IMR-90 (cell line): ENCODE measurements at regions not wholly inside any gene's neighbourhood (a gene's known extent, or its start where the extent isn't known, plus 50 kb on each side); places are given as distances from the start of the nearest gene placed in this dataset.

ENCODE experiments used
- ATAC-seq: fragments of 200-7000 bp; cut with Tn5 transposase; 2 replicates; pipeline ENCODE4 v1.9.1; 2020; ENCODE audit warnings: low read depth, mild to moderate bottlenecking, moderate library complexity
- BruUV-seq: library from RNA; stranded (reverse); fragments of 400-500 nt; replicated peaks from 2 replicates; lab custom pipeline; 2021; lab: Mats Ljungman, UMichigan
- CTCF ChIA-PET: fragments of 300-600 bp; formaldehyde crosslinking; extraction: SDS; loops from one replicate; lab custom pipeline; 2021; ENCODE audit warnings: antibody characterized with exemption; lab: Yijun Ruan, JAX
- POLR2A ChIA-PET: fragments of 300-600 bp; sonication (Branson Sonifier 250); formaldehyde crosslinking; loops from one replicate; lab custom pipeline; 2022; ENCODE audit warnings: antibody characterized with exemption; ENCODE audit not compliant: unreplicated experiment; lab: Charles Lee
- DNase-seq: peaks from one replicate; pipeline ENCODE4 v3.0.0; 2013
- H2AFZ ChIP-seq: replicated peaks from 2 replicates; pipeline ENCODE3; 2013; ENCODE audit warnings: low read length, mild to moderate bottlenecking; ENCODE audit not compliant: poor library complexity
- H2AK5ac ChIP-seq: 2 replicates; pipeline ENCODE4 v1.6.1; 2013; ENCODE audit warnings: low read depth, low read length, inconsistent platforms
- H2AK9ac ChIP-seq: replicated peaks from 2 replicates; pipeline ENCODE3; 2013; ENCODE audit warnings: mild to moderate bottlenecking, low read depth, low read length, moderate library complexity; ENCODE audit not compliant: poor library complexity
- H2BK120ac ChIP-seq: 2 replicates; pipeline ENCODE4 v1.6.1; 2013; ENCODE audit warnings: low read depth, low read length, inconsistent platforms
- H2BK15ac ChIP-seq: 3 replicates; pipeline ENCODE4 v1.6.1; 2013; ENCODE audit warnings: low read depth, low read length, inconsistent platforms
- H2BK20ac ChIP-seq: 2 replicates; pipeline ENCODE4 v1.6.1; 2013; ENCODE audit warnings: low read depth, mild to moderate bottlenecking, inconsistent platforms, low read length, moderate library complexity
- H2BK5ac ChIP-seq: 2 replicates; pipeline ENCODE4 v1.6.1; 2013; ENCODE audit warnings: mild to moderate bottlenecking, low read depth, low read length, inconsistent platforms; ENCODE audit not compliant: poor library complexity, severe bottlenecking
- H3K14ac ChIP-seq: replicated peaks from 2 replicates; pipeline ENCODE4 v1.6.1; 2013; ENCODE audit warnings: low read depth, low read length, inconsistent platforms
- H3K18ac ChIP-seq: 2 replicates; pipeline ENCODE4 v1.6.1; 2013; ENCODE audit warnings: low read depth, low read length, control low read depth
- H3K23ac ChIP-seq: 2 replicates; pipeline ENCODE4 v1.6.1; 2013; ENCODE audit warnings: low read depth, low read length, inconsistent platforms
- H3K27ac ChIP-seq: 2 replicates; pipeline ENCODE4 v1.5.1; 2013; ENCODE audit warnings: mild to moderate bottlenecking, control low read depth, low read length; ENCODE audit not compliant: insufficient read depth
- H3K27me3 ChIP-seq: 2 replicates; pipeline ENCODE4 v1.6.1; 2013; ENCODE audit warnings: low read length; ENCODE audit not compliant: control insufficient read depth, insufficient read depth
- H3K36me3 ChIP-seq: 2 replicates; pipeline ENCODE4 v1.6.1; 2013; ENCODE audit warnings: low read length, mixed read lengths; ENCODE audit not compliant: control insufficient read depth, insufficient read depth
- H3K4ac ChIP-seq: 2 replicates; pipeline ENCODE4 v1.6.1; 2013; ENCODE audit warnings: low read depth, low read length, inconsistent platforms
- H3K4me1 ChIP-seq: 2 replicates; pipeline ENCODE4 v1.6.1; 2013; ENCODE audit warnings: low read length, mixed read lengths; ENCODE audit not compliant: control insufficient read depth, insufficient read depth
- H3K4me2 ChIP-seq: 2 replicates; pipeline ENCODE4 v1.6.1; 2013; ENCODE audit warnings: low read depth, mild to moderate bottlenecking, control low read depth, low read length, moderate library complexity
- H3K4me3 ChIP-seq: 2 replicates; pipeline ENCODE4 v1.5.1; 2013; ENCODE audit warnings: low read depth, mild to moderate bottlenecking, control low read depth, low read length, moderate library complexity; ENCODE audit not compliant: insufficient read depth
- H3K56ac ChIP-seq: 2 replicates; pipeline ENCODE4 v1.6.1; 2013; ENCODE audit warnings: low read length, inconsistent platforms; ENCODE audit not compliant: insufficient read depth; ENCODE audit errors: extremely low read depth
- H3K79me1 ChIP-seq, 2 experiments: 2 replicates each; pipeline ENCODE4 v1.6.1; 2013; ENCODE audit warnings: low read length in 2 of 2, inconsistent platforms in 1 of 2, low read depth in 1 of 2
- H3K9ac ChIP-seq: 2 replicates; pipeline ENCODE4 v1.6.1; 2013; ENCODE audit warnings: low read depth, low read length, control low read depth
- H3K9me1 ChIP-seq: 2 replicates; pipeline ENCODE4 v1.6.1; 2013; ENCODE audit warnings: low read length, inconsistent platforms; ENCODE audit not compliant: insufficient read depth
- H3K9me3 ChIP-seq: 2 replicates; pipeline ENCODE4 v1.6.1; 2013; ENCODE audit warnings: low read length; ENCODE audit not compliant: control insufficient read depth, insufficient read depth
- H4K20me1 ChIP-seq: 2 replicates; pipeline ENCODE4 v1.6.1; 2013; ENCODE audit warnings: low read length, inconsistent platforms; ENCODE audit not compliant: insufficient read depth
- H4K5ac ChIP-seq: 2 replicates; pipeline ENCODE4 v1.6.1; 2013; ENCODE audit warnings: mild to moderate bottlenecking, low read depth, low read length, control low read depth
- H4K8ac ChIP-seq, 2 experiments: 2 replicates each; pipeline ENCODE4 v1.6.1; 2013; ENCODE audit warnings: low read depth in 2 of 2, low read length in 2 of 2, control low read depth in 1 of 2, inconsistent platforms in 1 of 2
- H4K91ac ChIP-seq: 2 replicates; pipeline ENCODE4 v1.6.1; 2013; ENCODE audit warnings: low read depth, low read length, inconsistent platforms; ENCODE audit not compliant: insufficient read depth
- BHLHE40 ChIP-seq: fragments of 150-350 bp; IDR thresholded peaks from 2 replicates; pipeline ENCODE4 v1.6.1; 2016; ENCODE audit warnings: mild to moderate bottlenecking, low read depth, low read length
- CEBPB ChIP-seq: IDR thresholded peaks from 2 replicates; pipeline ENCODE4 v1.6.1; 2012; ENCODE audit warnings: low read depth, low read length, improper control_type of control experiment
- CHD1 ChIP-seq: IDR thresholded peaks from 2 replicates; pipeline ENCODE4 v1.6.1; 2012; ENCODE audit warnings: low read depth, low read length, improper control_type of control experiment
- FOS ChIP-seq: fragments of 150-350 bp; IDR thresholded peaks from 2 replicates; pipeline ENCODE4 v1.6.1; 2016; ENCODE audit warnings: low read depth, low read length
- MAFK ChIP-seq: IDR thresholded peaks from 2 replicates; pipeline ENCODE4 v1.6.1; 2012; ENCODE audit warnings: low read depth, low read length, improper control_type of control experiment
- MAZ ChIP-seq: IDR thresholded peaks from 2 replicates; pipeline ENCODE4 v1.6.1; 2012; ENCODE audit warnings: low read depth, mild to moderate bottlenecking, low read length, improper control_type of control experiment, moderate library complexity, borderline replicate concordance
- MXI1 ChIP-seq: IDR thresholded peaks from 2 replicates; pipeline ENCODE4 v1.6.1; 2012; ENCODE audit warnings: low read depth, mild to moderate bottlenecking, low read length, moderate library complexity, borderline replicate concordance
- NFE2L2 ChIP-seq: fragments of 150-350 bp; IDR thresholded peaks from 2 replicates; pipeline ENCODE4 v1.6.1; 2016; ENCODE audit warnings: low read depth, mild to moderate bottlenecking, low read length
- RAD21 ChIP-seq: IDR thresholded peaks from 2 replicates; pipeline ENCODE4 v1.6.1; 2012; ENCODE audit warnings: low read length, improper control_type of control experiment
- RCOR1 ChIP-seq: IDR thresholded peaks from 2 replicates; pipeline ENCODE4 v1.6.1; 2012; ENCODE audit warnings: mild to moderate bottlenecking, low read length, improper control_type of control experiment; ENCODE audit not compliant: insufficient replicate concordance
- RFX5 ChIP-seq: IDR thresholded peaks from 2 replicates; pipeline ENCODE4 v1.8.0; 2012; ENCODE audit warnings: low read depth, mild to moderate bottlenecking, low read length, moderate library complexity
- WGBS, 2 experiments: methylation state at CpG; one replicate each; pipeline versions ENCODE4 v1.1.5 to v1.1.7; 2013; ENCODE audit warnings: missing lambda C conversion rate in 2 of 2; ENCODE audit not compliant: insufficient read length in 1 of 2; ENCODE audit errors: extremely low coverage in 2 of 2; 5-methylcytosine and 5-hydroxymethylcytosine counted together
- dilution Hi-C: fragments of 300-500 bp; cut with HindIII; formaldehyde crosslinking; loops from one replicate; pipeline ENCODE4 v1.14.3; 2018; ENCODE audit warnings: low sequenced_read_pairs; ENCODE audit not compliant: unreplicated experiment
- in situ Hi-C: fragments of 300-500 bp; cut with MboI; formaldehyde crosslinking; loops from 3 replicates; pipeline ENCODE4 v1.14.3; 2019; ENCODE audit warnings: low sequenced_read_pairs, inconsistent platforms, mixed read lengths
- intact Hi-C: fragments of 100-400 bp; cut with micrococcal nuclease; formaldehyde crosslinking; loops from 2 replicates; pipeline ENCODE4 v1.10.0; 2022
- TF ChIP-seq, protein P1 (sequence below): fragments of 150-350 bp; IDR thresholded peaks from 2 replicates; pipeline ENCODE4 v1.6.1; 2017; ENCODE audit warnings: mild to moderate bottlenecking, antibody characterized with exemption, low read length, low read depth
- TF ChIP-seq, protein P2 (sequence below): fragments of 150-350 bp; IDR thresholded peaks from 2 replicates; pipeline ENCODE4 v1.6.1; 2016; ENCODE audit warnings: low read depth, mild to moderate bottlenecking, low read length, moderate library complexity, borderline replicate concordance
- TF ChIP-seq, protein P3 (sequence below): conservative IDR thresholded peaks from 2 replicates; pipeline ENCODE4 v1.5.1; 2012; ENCODE audit warnings: mild to moderate bottlenecking, low read depth, low read length, improper control_type of control experiment

DNA sequence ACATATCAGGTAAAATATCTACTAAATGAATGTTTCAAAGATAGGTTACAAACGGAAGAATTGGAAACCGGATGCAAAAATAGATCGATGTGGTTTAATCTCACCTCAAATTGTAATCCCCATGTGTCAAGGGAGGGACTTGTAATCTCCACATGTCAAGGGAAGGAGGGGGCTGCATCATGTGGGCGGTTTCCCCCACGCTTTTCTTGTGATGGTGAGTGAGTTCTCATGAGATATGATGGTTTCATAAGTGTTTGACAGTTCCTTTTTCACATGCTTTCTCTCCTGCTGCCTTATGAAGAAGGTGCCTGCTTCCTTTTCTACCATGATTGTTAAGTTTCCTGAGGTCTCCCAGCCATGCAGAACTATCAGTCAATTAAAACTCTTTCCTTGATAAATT is 408.7 kb upstream of the TMPRSS15 start:
- no peak overlapping the region for H3K27ac ChIP-seq
- POLR2A ChIA-PET: no interaction called here
- dilution Hi-C loops: no loop called here
- no peaks in the 10 kb centered on the region for H3K36me3 ChIP-seq
- H4K5ac ChIP-seq: no peak overlapping the region
- no peaks in the 10 kb centered on the region for H3K4me1 ChIP-seq
- no peak overlapping the region for H2BK20ac ChIP-seq
- no peak for TF ChIP-seq NFE2L2
- TF ChIP-seq RAD21: no peak
- no peak for TF ChIP-seq RFX5
- TF ChIP-seq, protein P1, sequence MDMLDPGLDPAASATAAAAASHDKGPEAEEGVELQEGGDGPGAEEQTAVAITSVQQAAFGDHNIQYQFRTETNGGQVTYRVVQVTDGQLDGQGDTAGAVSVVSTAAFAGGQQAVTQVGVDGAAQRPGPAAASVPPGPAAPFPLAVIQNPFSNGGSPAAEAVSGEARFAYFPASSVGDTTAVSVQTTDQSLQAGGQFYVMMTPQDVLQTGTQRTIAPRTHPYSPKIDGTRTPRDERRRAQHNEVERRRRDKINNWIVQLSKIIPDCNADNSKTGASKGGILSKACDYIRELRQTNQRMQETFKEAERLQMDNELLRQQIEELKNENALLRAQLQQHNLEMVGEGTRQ: no peak
- no peak for TF ChIP-seq CEBPB
- TF ChIP-seq MAZ: no peak
- TF ChIP-seq, protein P2, sequence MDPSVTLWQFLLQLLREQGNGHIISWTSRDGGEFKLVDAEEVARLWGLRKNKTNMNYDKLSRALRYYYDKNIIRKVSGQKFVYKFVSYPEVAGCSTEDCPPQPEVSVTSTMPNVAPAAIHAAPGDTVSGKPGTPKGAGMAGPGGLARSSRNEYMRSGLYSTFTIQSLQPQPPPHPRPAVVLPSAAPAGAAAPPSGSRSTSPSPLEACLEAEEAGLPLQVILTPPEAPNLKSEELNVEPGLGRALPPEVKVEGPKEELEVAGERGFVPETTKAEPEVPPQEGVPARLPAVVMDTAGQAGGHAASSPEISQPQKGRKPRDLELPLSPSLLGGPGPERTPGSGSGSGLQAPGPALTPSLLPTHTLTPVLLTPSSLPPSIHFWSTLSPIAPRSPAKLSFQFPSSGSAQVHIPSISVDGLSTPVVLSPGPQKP: no peak
- TF ChIP-seq FOS: no peak
- TF ChIP-seq CHD1: no peak
- TF ChIP-seq, protein P3, sequence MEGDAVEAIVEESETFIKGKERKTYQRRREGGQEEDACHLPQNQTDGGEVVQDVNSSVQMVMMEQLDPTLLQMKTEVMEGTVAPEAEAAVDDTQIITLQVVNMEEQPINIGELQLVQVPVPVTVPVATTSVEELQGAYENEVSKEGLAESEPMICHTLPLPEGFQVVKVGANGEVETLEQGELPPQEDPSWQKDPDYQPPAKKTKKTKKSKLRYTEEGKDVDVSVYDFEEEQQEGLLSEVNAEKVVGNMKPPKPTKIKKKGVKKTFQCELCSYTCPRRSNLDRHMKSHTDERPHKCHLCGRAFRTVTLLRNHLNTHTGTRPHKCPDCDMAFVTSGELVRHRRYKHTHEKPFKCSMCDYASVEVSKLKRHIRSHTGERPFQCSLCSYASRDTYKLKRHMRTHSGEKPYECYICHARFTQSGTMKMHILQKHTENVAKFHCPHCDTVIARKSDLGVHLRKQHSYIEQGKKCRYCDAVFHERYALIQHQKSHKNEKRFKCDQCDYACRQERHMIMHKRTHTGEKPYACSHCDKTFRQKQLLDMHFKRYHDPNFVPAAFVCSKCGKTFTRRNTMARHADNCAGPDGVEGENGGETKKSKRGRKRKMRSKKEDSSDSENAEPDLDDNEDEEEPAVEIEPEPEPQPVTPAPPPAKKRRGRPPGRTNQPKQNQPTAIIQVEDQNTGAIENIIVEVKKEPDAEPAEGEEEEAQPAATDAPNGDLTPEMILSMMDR: no peak
- TF ChIP-seq MAFK: no peak
- no peak for TF ChIP-seq BHLHE40
- no peak for TF ChIP-seq MXI1
- no peak for TF ChIP-seq RCOR1
- WGBS, 2 experiments: no CpG with 5 or more reads among the region's 5 CpGs
- H3K23ac ChIP-seq: no peak overlapping the region
- H2AK9ac ChIP-seq: no peak overlapping the region
- H4K8ac ChIP-seq: no peak overlapping the region
- ATAC-seq (no peak), DNase-seq (no peak)
- no peak overlapping the region for H3K9ac ChIP-seq
- H2AFZ ChIP-seq: no peak overlapping the region
- H2BK120ac ChIP-seq: no peak overlapping the region
- H3K4me3 ChIP-seq: no peak overlapping the region
- H3K18ac ChIP-seq: no peak overlapping the region
- no peak overlapping the region for H2BK15ac ChIP-seq
- in situ Hi-C loops: no loop called here
- CTCF ChIA-PET: no interaction called here
- H4K91ac ChIP-seq: no peak overlapping the region
- H2AK5ac ChIP-seq: no peak overlapping the region
- H3K14ac ChIP-seq: no peak overlapping the region
- H3K4me2 ChIP-seq: no peak overlapping the region
- H3K9me1 ChIP-seq: no peaks in the 10 kb centered on the region
- no TSS peak for BruUV-seq
- no peak overlapping the region for H3K56ac ChIP-seq
- intact Hi-C loops: no loop called here
- no peaks in the 10 kb centered on the region for H3K79me1 ChIP-seq
- H2BK5ac ChIP-seq: no peak overlapping the region
- H3K27me3 ChIP-seq: no peaks in the 10 kb centered on the region
- H3K4ac ChIP-seq: no peak overlapping the region
- no peaks in the 10 kb centered on the region for H4K20me1 ChIP-seq
- H3K9me3 ChIP-seq: peaks cover 7% of the 10 kb centered on the region; the same call in 1 of the 2 replicates
